ENCODE measurements at regions not wholly inside any gene's neighbourhood (a gene's known extent, or its start where the extent isn't known, plus 50 kb on each side); places are given as distances from the start of the nearest gene placed in this dataset.

- no peak for ATAC-seq (ENCODE audit: insufficient read depth, low read depth)
- Histone ChIP-seq H3K4me3 (ENCODE audit: low read depth in 1 of 2, low read length in 2 of 2) (no peak overlapping the region), H3K4me2 (ENCODE audit: insufficient read depth, low read length) (no peak overlapping the region), H4K20me1 (ENCODE audit: insufficient read depth, low read length) (no peaks in the 10 kb centered on the region), H3K9me3 (ENCODE audit: insufficient read depth, low read length, severe bottlenecking) (no peaks in the 10 kb centered on the region), H3K27ac (ENCODE audit: low read length) (no peak overlapping the region), H3K79me2 (ENCODE audit: insufficient read depth, low read length) (no peaks in the 10 kb centered on the region), H3K4me1 (ENCODE audit: insufficient read depth, low read length) (no peaks in the 10 kb centered on the region), H3K36me3 (ENCODE audit: insufficient read depth, low read length) (no peaks in the 10 kb centered on the region), H2AFZ (ENCODE audit: low read depth, low read length) (no peak overlapping the region), H3K9ac (ENCODE audit: low read depth, low read length) (no peak overlapping the region), H3K27me3 (ENCODE audit: insufficient read depth, low read length, poor library complexity) (no peaks in the 10 kb centered on the region)
- DNase-seq = no peak
- TF ChIP-seq EZH2 (IDR thresholded peaks at IDR 0.05; ENCODE audit: borderline replicate concordance, low read depth, low read length, severe bottlenecking) (no peak), CTCF (IDR thresholded peaks at IDR 0.05; ENCODE audit: borderline replicate concordance, extremely low read depth, low read length, poor library complexity, severe bottlenecking) (no peak)
Measured at GRCh38 chr12:74890237-74890599, 319.4 kb downstream of the KCNC2 start.

- Histone ChIP-seq H3K4me3 (ENCODE audit: low read depth in 1 of 2, low read length in 2 of 2) (no peak overlapping the region), H3K9me3 (ENCODE audit: insufficient read depth, low read length, severe bottlenecking) (no peaks in the 10 kb centered on the region), H3K4me2 (ENCODE audit: insufficient read depth, low read length) (no peak overlapping the region), H3K36me3 (ENCODE audit: insufficient read depth, low read length) (no peaks in the 10 kb centered on the region), H2AFZ (ENCODE audit: low read depth, low read length) (no peak overlapping the region), H4K20me1 (ENCODE audit: insufficient read depth, low read length) (no peaks in the 10 kb centered on the region), H3K27ac (ENCODE audit: low read length) (no peak overlapping the region), H3K27me3 (ENCODE audit: insufficient read depth, low read length, poor library complexity) (no peaks in the 10 kb centered on the region), H3K79me2 (ENCODE audit: insufficient read depth, low read length) (no peaks in the 10 kb centered on the region), H3K9ac (ENCODE audit: low read depth, low read length) (no peak overlapping the region), H3K4me1 (ENCODE audit: insufficient read depth, low read length) (no peaks in the 10 kb centered on the region)
- ATAC-seq (ENCODE audit: insufficient read depth, low read depth) (no peak), DNase-seq (no peak)
- TF ChIP-seq CTCF (IDR thresholded peaks at IDR 0.05; ENCODE audit: borderline replicate concordance, extremely low read depth, low read length, poor library complexity, severe bottlenecking) = no peak
- TF ChIP-seq EZH2 (IDR thresholded peaks at IDR 0.05; ENCODE audit: borderline replicate concordance, low read depth, low read length, severe bottlenecking) = no peak
Measured at GRCh38 chr12:74891083-74891668, 318.5 kb downstream of the KCNC2 start.

GRCh38 chr12:74892057-74892633 is 317.5 kb downstream of the KCNC2 start:
- ATAC-seq (ENCODE audit: insufficient read depth, low read depth) = peak; percentile 62
- TF ChIP-seq EZH2 (IDR thresholded peaks at IDR 0.05; ENCODE audit: borderline replicate concordance, low read depth, low read length, severe bottlenecking) (no peak), CTCF (IDR thresholded peaks at IDR 0.05; ENCODE audit: borderline replicate concordance, extremely low read depth, low read length, poor library complexity, severe bottlenecking) (no peak)

More at GRCh38 chr12:74892057-74892633, 317.5 kb downstream of the KCNC2 start:
- H3K4me3 ChIP-seq (ENCODE audit: low read depth in 1 of 2, low read length in 2 of 2) = no peak overlapping the region
- H3K9me3 ChIP-seq (ENCODE audit: insufficient read depth, low read length, severe bottlenecking) = no peaks in the 10 kb centered on the region
- no peaks in the 10 kb centered on the region for H3K4me1 ChIP-seq (ENCODE audit: insufficient read depth, low read length)
- H4K20me1 ChIP-seq (ENCODE audit: insufficient read depth, low read length) = no peaks in the 10 kb centered on the region
- H3K27ac ChIP-seq (ENCODE audit: low read length) = no peak overlapping the region
- H3K4me2 ChIP-seq (ENCODE audit: insufficient read depth, low read length) = no peak overlapping the region
- no peaks in the 10 kb centered on the region for H3K79me2 ChIP-seq (ENCODE audit: insufficient read depth, low read length)
- H3K27me3 ChIP-seq (ENCODE audit: insufficient read depth, low read length, poor library complexity) = no peaks in the 10 kb centered on the region
- no peak overlapping the region for H3K9ac ChIP-seq (ENCODE audit: low read depth, low read length)
- H3K36me3 ChIP-seq (ENCODE audit: insufficient read depth, low read length) = no peaks in the 10 kb centered on the region
- no peak overlapping the region for H2AFZ ChIP-seq (ENCODE audit: low read depth, low read length)
- DNase-seq = no peak

All from DND-41 (cell line).